Colonic mucosa (tissue), 4 donors: ENCODE measurements at regions not wholly inside any gene's neighbourhood (a gene's known extent, or its start where the extent isn't known, plus 50 kb on each side); places are given as distances from the start of the nearest gene placed in this dataset.

Source experiments
- DNase-seq: peaks from one replicate; pipeline ENCODE4 v3.0.0-alpha.2; 2020
- H3K27ac ChIP-seq: fragments of 200-600 bp; one replicate; pipeline ENCODE4 v1.8.0; 2021
- H3K27me3 ChIP-seq: fragments of 200-600 bp; one replicate; pipeline ENCODE4 v1.8.0; 2021
- H3K36me3 ChIP-seq: fragments of 200-600 bp; one replicate; pipeline ENCODE4 v1.8.0; 2021
- H3K4me1 ChIP-seq: fragments of 200-600 bp; one replicate; pipeline ENCODE4 v1.8.0; 2021; ENCODE audit warnings: mild to moderate bottlenecking
- H3K4me3 ChIP-seq: fragments of 200-600 bp; one replicate; pipeline ENCODE4 v1.8.0; 2021
- H3K9ac ChIP-seq, 2 donors: one replicate each; pipeline ENCODE4 v1.7.0; 2013; ENCODE audit warnings: control low read depth in 2 of 2, low read depth in 2 of 2, low read length in 2 of 2
- H3K9me3 ChIP-seq: fragments of 200-600 bp; one replicate; pipeline ENCODE4 v1.8.0; 2021
- CTCF ChIP-seq: fragments of 200-600 bp; IDR thresholded peaks from one replicate; pipeline ENCODE4 v1.8.0; 2022; ENCODE audit warnings: antibody characterized with exemption, mild to moderate bottlenecking
- intact Hi-C: fragments of 100-400 bp; cut with DNase I; formaldehyde crosslinking; loops from one replicate; pipeline ENCODE4 v1.14.1; 2022
- donor health status: healthy.
- donor health status: DM: no; HTN: no; CAD: no.
- donor health status: DM: no; HTN: no; CAD: no.

GRCh38 chr6:6975459-6976111 lies 132.2 kb upstream of the RREB1 start:
- no peak for DNase-seq
- H3K4me1 ChIP-seq: no peaks in the 10 kb centered on the region
- intact Hi-C loops: no loop called here
- no peak overlapping the region for H3K4me3 ChIP-seq
- no peaks in the 10 kb centered on the region for H3K9me3 ChIP-seq
- no peaks in the 10 kb centered on the region for H3K36me3 ChIP-seq
- no peak overlapping the region for H3K9ac ChIP-seq
- H3K27me3 ChIP-seq: no peaks in the 10 kb centered on the region
- TF ChIP-seq CTCF: no peak
- no peak overlapping the region for H3K27ac ChIP-seq

DNA sequence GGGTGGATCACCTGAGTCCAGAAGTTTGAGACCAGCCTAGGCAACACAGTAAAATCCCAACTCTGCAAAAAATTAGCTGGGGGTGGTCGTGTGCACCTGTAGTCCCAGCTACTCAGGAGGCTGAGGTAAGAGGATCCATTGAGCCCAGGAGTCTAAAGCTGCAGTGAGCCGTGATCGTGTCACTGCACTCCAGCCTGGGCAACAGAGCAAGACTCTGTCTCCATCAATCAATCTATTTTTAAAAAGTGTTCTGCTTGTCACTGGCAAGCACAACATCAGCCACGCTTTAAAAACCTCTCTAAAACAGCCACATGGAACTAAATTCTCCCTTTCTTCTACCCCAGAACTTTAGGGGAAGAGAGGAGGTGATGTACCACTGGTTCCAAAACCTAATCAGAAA lies 131.6 kb upstream of the RREB1 start:
- Histone ChIP-seq H3K4me3 (no peak overlapping the region), H3K27me3 (no peaks in the 10 kb centered on the region), H3K36me3 (no peaks in the 10 kb centered on the region), H3K27ac (no peak overlapping the region), H3K9me3 (no peaks in the 10 kb centered on the region), H3K4me1 (no peaks in the 10 kb centered on the region), H3K9ac (no peak overlapping the region)
- intact Hi-C loops: no loop called here
- TF ChIP-seq CTCF: no peak
- DNase-seq: no peak

DNA sequence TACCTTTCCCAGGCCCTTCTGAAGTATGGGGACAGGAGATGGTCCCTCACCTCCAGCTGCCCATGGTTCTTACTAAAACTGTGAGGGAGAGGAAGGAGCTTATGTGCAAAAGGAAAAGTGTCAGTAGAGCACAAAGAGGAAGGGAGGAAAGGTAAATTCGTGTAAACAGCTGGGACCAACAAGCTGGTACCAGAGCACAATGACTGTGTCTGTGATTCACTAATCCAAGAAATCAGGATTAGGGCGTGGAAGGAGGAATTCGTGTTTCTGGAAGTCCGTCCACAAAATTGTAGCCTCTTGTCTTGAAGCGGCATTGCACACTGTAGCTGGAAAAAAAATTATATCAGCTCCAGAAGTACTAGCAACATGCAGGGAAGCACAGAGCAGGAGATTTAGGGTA lies 129.0 kb upstream of the RREB1 start:
- no peaks in the 10 kb centered on the region for H3K27me3 ChIP-seq
- no peak for DNase-seq
- intact Hi-C loops: no loop called here
- H3K9me3 ChIP-seq: no peaks in the 10 kb centered on the region
- H3K27ac ChIP-seq: no peak overlapping the region
- no peaks in the 10 kb centered on the region for H3K36me3 ChIP-seq
- no peaks in the 10 kb centered on the region for H3K4me1 ChIP-seq
- H3K4me3 ChIP-seq: no peak overlapping the region
- H3K9ac ChIP-seq: no peak overlapping the region
- no peak for TF ChIP-seq CTCF

DNA sequence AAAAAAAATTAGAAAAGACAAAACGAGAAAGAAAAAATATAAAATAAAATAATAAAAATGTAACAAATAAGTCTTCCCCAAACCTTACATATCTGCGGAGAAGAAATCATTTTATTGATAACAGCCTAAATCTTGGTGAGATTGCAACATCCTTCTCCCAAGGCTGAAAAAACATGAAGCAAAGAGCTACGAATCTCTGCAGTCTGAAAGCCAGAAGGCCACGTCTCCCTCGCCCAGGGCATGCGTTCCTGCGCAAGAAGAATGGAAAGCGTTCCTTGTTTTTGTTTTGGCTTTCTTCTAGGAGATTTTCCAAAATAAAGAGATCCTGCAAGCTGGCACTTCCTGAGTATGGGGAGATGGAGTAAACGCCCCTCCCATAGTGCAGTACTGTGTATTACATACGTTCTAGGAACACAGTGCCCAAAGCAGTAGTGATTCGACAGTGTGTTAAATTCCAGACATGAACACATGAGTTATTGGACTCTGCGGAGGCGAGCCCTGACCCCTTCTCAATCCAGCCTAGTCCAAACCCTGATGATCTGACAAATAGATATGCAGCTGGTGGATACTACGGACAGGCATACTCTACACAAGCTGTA lies 126.7 kb upstream of the RREB1 start:
- no peaks in the 10 kb centered on the region for H3K9me3 ChIP-seq
- H3K4me1 ChIP-seq: no peaks in the 10 kb centered on the region
- H3K36me3 ChIP-seq: no peaks in the 10 kb centered on the region
- no peak overlapping the region for H3K4me3 ChIP-seq
- H3K9ac ChIP-seq: no peak overlapping the region
- no peaks in the 10 kb centered on the region for H3K27me3 ChIP-seq
- intact Hi-C loops: no loop called here
- DNase-seq: no peak
- no peak overlapping the region for H3K27ac ChIP-seq
- no peak for TF ChIP-seq CTCF

- H3K4me3 ChIP-seq: no peak overlapping the region
- intact Hi-C loops: no loop called here
- DNase-seq: no peak
- TF ChIP-seq CTCF: no peak
- H3K27me3 ChIP-seq: no peaks in the 10 kb centered on the region
- no peak overlapping the region for H3K9ac ChIP-seq
- no peaks in the 10 kb centered on the region for H3K4me1 ChIP-seq
- no peaks in the 10 kb centered on the region for H3K9me3 ChIP-seq
- H3K27ac ChIP-seq: no peak overlapping the region
- H3K36me3 ChIP-seq: no peaks in the 10 kb centered on the region
Observed at GRCh38 chr6:6981681-6982322, 126.0 kb upstream of the RREB1 start.
